ENCODE measurements at regions not wholly inside any gene's neighbourhood (a gene's known extent, or its start where the extent isn't known, plus 50 kb on each side); places are given as distances from the start of the nearest gene placed in this dataset.

GRCh38 chr6:115356371-115356770 is 704.3 kb downstream of the FRK start:
- Histone ChIP-seq H3K27ac (no peak overlapping the region), H3K9me3 (ENCODE audit: low read depth) (no peaks in the 10 kb centered on the region), H2AFZ (replicated peaks) (no peak overlapping the region), H3K4me1 (no peaks in the 10 kb centered on the region), H3K36me3 (no peaks in the 10 kb centered on the region), H3K79me2 (ENCODE audit: low read depth) (no peaks in the 10 kb centered on the region), H4K20me1 (ENCODE audit: low read depth) (no peaks in the 10 kb centered on the region), H3K4me3 (no peak overlapping the region), H3K4me2 (no peak overlapping the region), H3K9ac (no peak overlapping the region), H3F3A (ENCODE audit: low read depth) (no peaks in the 10 kb centered on the region), H3K27me3 (no peaks in the 10 kb centered on the region)
- no peaks in the 10 kb centered on the region for H3K36me3 Mint-ChIP-seq
- H3K4me1 Mint-ChIP-seq, result no peaks in the 10 kb centered on the region
- H3K4me3 Mint-ChIP-seq, result no peak overlapping the region
- no peak overlapping the region for H3K27ac Mint-ChIP-seq
- no peaks in the 10 kb centered on the region for H3K27me3 Mint-ChIP-seq (ENCODE audit: insufficient read depth, low read depth)
- no peaks in the 10 kb centered on the region for H3K9me3 Mint-ChIP-seq
- TF ChIP-seq EZH2phosphoT487 (IDR thresholded peaks at IDR 0.05), result no peak
- no peak for TF ChIP-seq CTCF (IDR thresholded peaks at IDR 0.05)
- TF ChIP-seq EZH2 (IDR thresholded peaks at IDR 0.05), result no peak
- DNase-seq (ENCODE audit: low spot score), result no peak

GRCh38 chr6:115323001-115323400 is 737.7 kb downstream of the FRK start:
- no peaks in the 10 kb centered on the region for H3K36me3 ChIP-seq
- no peaks in the 10 kb centered on the region for H3K4me1 Mint-ChIP-seq
- DNase-seq (ENCODE audit: low spot score), result no peak
- TF ChIP-seq EZH2 (IDR thresholded peaks at IDR 0.05) (no peak), CTCF (IDR thresholded peaks at IDR 0.05) (no peak), EZH2phosphoT487 (IDR thresholded peaks at IDR 0.05) (no peak)
- no peak overlapping the region for H3K9ac ChIP-seq
- no peak overlapping the region for H3K4me3 Mint-ChIP-seq
- H3K4me2 ChIP-seq, result no peak overlapping the region
- no peak overlapping the region for H3K27ac Mint-ChIP-seq
- no peaks in the 10 kb centered on the region for H3K79me2 ChIP-seq (ENCODE audit: low read depth)
- H4K20me1 ChIP-seq (ENCODE audit: low read depth), result no peaks in the 10 kb centered on the region
- no peaks in the 10 kb centered on the region for H3K9me3 Mint-ChIP-seq
- no peak overlapping the region for H3K27ac ChIP-seq
- no peak overlapping the region for H2AFZ ChIP-seq (replicated peaks)
- H3K4me1 ChIP-seq, result no peaks in the 10 kb centered on the region
- H3K27me3 ChIP-seq, result no peaks in the 10 kb centered on the region
- H3K36me3 Mint-ChIP-seq, result no peaks in the 10 kb centered on the region
- no peaks in the 10 kb centered on the region for H3F3A ChIP-seq (ENCODE audit: low read depth)
- H3K9me3 ChIP-seq (ENCODE audit: low read depth), result no peaks in the 10 kb centered on the region
- H3K27me3 Mint-ChIP-seq (ENCODE audit: insufficient read depth, low read depth), result no peaks in the 10 kb centered on the region
- no peak overlapping the region for H3K4me3 ChIP-seq

DNA sequence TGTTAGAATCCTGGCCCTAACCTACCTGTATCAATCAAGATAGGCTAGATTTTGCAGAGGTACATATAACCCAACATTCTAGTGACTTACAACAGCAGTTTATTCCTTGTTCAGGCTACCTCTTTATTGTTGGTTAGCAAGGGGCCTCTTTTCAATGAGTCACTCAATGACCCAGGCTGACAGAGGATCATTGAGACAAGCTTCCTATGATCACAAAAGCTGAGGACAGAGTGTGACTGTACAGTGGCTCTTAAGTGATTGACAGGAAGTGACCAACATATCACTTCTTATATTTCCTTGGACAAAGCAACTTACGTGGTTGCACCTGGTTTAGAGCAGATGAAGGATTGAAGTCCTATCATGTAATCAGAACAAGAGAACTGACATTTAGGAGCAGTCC is 740.9 kb downstream of the FRK start:
- no peaks in the 10 kb centered on the region for H3K36me3 Mint-ChIP-seq
- H3K4me1 ChIP-seq, result no peaks in the 10 kb centered on the region
- H2AFZ ChIP-seq (replicated peaks), result no peak overlapping the region
- H3K36me3 ChIP-seq, result no peaks in the 10 kb centered on the region
- no peaks in the 10 kb centered on the region for H3K79me2 ChIP-seq (ENCODE audit: low read depth)
- H3K27me3 ChIP-seq, result no peaks in the 10 kb centered on the region
- no peak for DNase-seq (ENCODE audit: low spot score)
- H4K20me1 ChIP-seq (ENCODE audit: low read depth), result no peaks in the 10 kb centered on the region
- H3K9me3 ChIP-seq (ENCODE audit: low read depth), result no peaks in the 10 kb centered on the region
- no peaks in the 10 kb centered on the region for H3F3A ChIP-seq (ENCODE audit: low read depth)
- no peak for TF ChIP-seq CTCF (IDR thresholded peaks at IDR 0.05)
- no peak for TF ChIP-seq EZH2 (IDR thresholded peaks at IDR 0.05)
- no peak for TF ChIP-seq EZH2phosphoT487 (IDR thresholded peaks at IDR 0.05)
- no peak overlapping the region for H3K9ac ChIP-seq
- no peaks in the 10 kb centered on the region for H3K4me1 Mint-ChIP-seq
- H3K4me2 ChIP-seq, result no peak overlapping the region
- H3K4me3 ChIP-seq, result no peak overlapping the region
- no peaks in the 10 kb centered on the region for H3K9me3 Mint-ChIP-seq
- no peaks in the 10 kb centered on the region for H3K27me3 Mint-ChIP-seq (ENCODE audit: insufficient read depth, low read depth)
- H3K4me3 Mint-ChIP-seq, result no peak overlapping the region
- no peak overlapping the region for H3K27ac ChIP-seq
- H3K27ac Mint-ChIP-seq, result no peak overlapping the region

DNA sequence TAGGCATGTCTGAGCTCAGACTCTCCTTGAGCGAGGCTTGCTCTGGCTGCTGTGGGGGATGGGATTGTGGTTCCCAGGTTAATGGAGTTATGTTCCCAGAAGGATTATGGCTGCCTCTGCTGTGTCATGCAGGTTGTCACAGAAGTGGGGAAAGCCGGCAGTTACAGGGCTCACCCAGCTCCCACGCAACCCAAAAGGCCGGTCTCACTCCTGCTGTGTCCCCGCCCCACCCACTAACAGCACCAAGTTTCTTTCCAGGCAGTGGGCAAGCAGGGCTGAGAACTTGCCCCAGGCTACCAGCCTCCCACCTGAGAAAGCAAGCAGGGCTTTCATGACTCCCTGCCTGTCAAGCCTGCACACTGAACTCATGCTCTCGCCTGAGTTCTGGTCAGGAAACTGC is 750.5 kb downstream of the FRK start:
- Histone ChIP-seq H3K9me3 (ENCODE audit: low read depth) (no peaks in the 10 kb centered on the region), H3F3A (ENCODE audit: low read depth) (no peaks in the 10 kb centered on the region), H3K4me3 (no peak overlapping the region), H4K20me1 (ENCODE audit: low read depth) (no peaks in the 10 kb centered on the region), H3K9ac (no peak overlapping the region), H3K4me2 (no peak overlapping the region), H3K79me2 (ENCODE audit: low read depth) (no peaks in the 10 kb centered on the region), H3K27ac (no peak overlapping the region), H3K27me3 (no peaks in the 10 kb centered on the region), H2AFZ (replicated peaks) (no peak overlapping the region), H3K4me1 (no peaks in the 10 kb centered on the region), H3K36me3 (no peaks in the 10 kb centered on the region)
- no peak for TF ChIP-seq EZH2 (IDR thresholded peaks at IDR 0.05)
- DNase-seq (ENCODE audit: low spot score), result no peak
- Mint-ChIP-seq H3K27ac (no peak overlapping the region), H3K27me3 (ENCODE audit: insufficient read depth, low read depth) (no peaks in the 10 kb centered on the region), H3K4me1 (no peaks in the 10 kb centered on the region), H3K9me3 (peaks cover 13% of the 10 kb centered on the region), H3K36me3 (no peaks in the 10 kb centered on the region), H3K4me3 (no peak overlapping the region)

Data from neural progenitor cell (in vitro differentiated cells).